BLaER1 treated with 17β-estradiol and CSF1 and Interleukin-3, amounts not matched to agents 10 nM and 100 nM (cell line): ENCODE measurements at regions not wholly inside any gene's neighbourhood (a gene's known extent, or its start where the extent isn't known, plus 50 kb on each side); places are given as distances from the start of the nearest gene placed in this dataset.

ENCODE experiments used
- H3K27ac ChIP-seq, 11 experiments: shearing (Covaris generic); formaldehyde crosslinking; 2 replicates each; pipeline ENCODE4 v1.8.1; 2022
- H3K27me3 ChIP-seq, 11 experiments: shearing (Covaris generic); formaldehyde crosslinking; 2 replicates each; pipeline ENCODE4 v1.8.1; 2022
- H3K36me3 ChIP-seq, 11 experiments: shearing (Covaris generic); formaldehyde crosslinking; 2 replicates each; pipeline ENCODE4 v1.8.1; 2022
- H3K4me1 ChIP-seq, 10 experiments: shearing (Covaris generic); formaldehyde crosslinking; 2 replicates each; pipeline ENCODE4 v1.8.1; 2022
- H3K4me2 ChIP-seq, 11 experiments: shearing (Covaris generic); formaldehyde crosslinking; 2 replicates each; pipeline ENCODE4 v1.8.1; 2022
- H3K4me3 ChIP-seq, 10 experiments: shearing (Covaris generic); formaldehyde crosslinking; 2 replicates each; pipeline ENCODE4 v1.8.1; 2022
- H3K9ac ChIP-seq, 11 experiments: shearing (Covaris generic); formaldehyde crosslinking; 2 replicates each; pipeline ENCODE4 v1.8.1; 2022
- H3K9me3 ChIP-seq, 11 experiments: shearing (Covaris generic); formaldehyde crosslinking; replicated peaks in 1 of 11; 2 replicates each; pipeline ENCODE4 v1.8.1; 2022
- H4K20me1 ChIP-seq, 11 experiments: shearing (Covaris generic); formaldehyde crosslinking; 2 replicates each; pipeline ENCODE4 v1.8.1; 2022
- Cebpa-rat ChIP-seq, 11 experiments: shearing (Covaris generic); IDR thresholded peaks; 2 replicates each; pipeline ENCODE4 v1.8.1; 2022

- TF ChIP-seq Cebpa-rat (IDR thresholded peaks at IDR 0.05), result no peak
- H3K36me3 ChIP-seq, result no peaks in the 10 kb centered on the region
- no peak overlapping the region for H3K4me2 ChIP-seq
- H3K4me3 ChIP-seq, result no peak overlapping the region
- H3K27me3 ChIP-seq, result peaks cover 0 to 40% (median 0%) of the 10 kb centered on the region in 11 experiments; a peak in 4 of 22 replicates
- peaks cover 0 to 18% (median 0%) of the 10 kb centered on the region in 10 experiments; a peak in 6 of 20 replicates for H3K4me1 ChIP-seq
- no peaks in the 10 kb centered on the region for H3K9me3 ChIP-seq
- H3K27ac ChIP-seq, result no peak overlapping the region
- H4K20me1 ChIP-seq, result no peaks in the 10 kb centered on the region
- no peak overlapping the region for H3K9ac ChIP-seq
These were observed 364.3 kb downstream of the PLPP3 start for GRCh38 chr1:56215086-56215485.

DNA sequence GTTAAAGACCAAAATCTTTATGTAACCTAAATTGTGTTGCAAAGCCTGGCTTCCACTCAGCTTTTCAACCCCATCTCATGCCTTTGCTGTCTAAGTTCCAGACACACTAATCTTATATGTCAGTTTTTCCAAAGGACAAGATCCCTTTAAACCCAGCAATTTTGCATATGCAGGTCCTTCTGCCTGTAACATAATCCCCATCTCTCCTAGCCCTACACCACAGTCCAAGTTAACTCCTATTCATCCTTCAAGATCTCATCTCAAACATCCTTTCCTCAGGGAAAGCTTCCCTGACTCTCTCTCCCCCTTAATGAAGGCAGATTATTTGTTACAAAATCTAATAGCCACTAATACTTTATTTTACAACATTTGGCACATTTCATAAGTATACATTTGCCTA, 366.3 kb downstream of the PLPP3 start:
- TF ChIP-seq Cebpa-rat (IDR thresholded peaks at IDR 0.05), result no peak
- Histone ChIP-seq H3K27ac (no peak overlapping the region), H3K9me3 (peaks cover 0 to 2% (median under 1%) of the 10 kb centered on the region in 11 experiments; a peak in 3 of 22 replicates)

DNA sequence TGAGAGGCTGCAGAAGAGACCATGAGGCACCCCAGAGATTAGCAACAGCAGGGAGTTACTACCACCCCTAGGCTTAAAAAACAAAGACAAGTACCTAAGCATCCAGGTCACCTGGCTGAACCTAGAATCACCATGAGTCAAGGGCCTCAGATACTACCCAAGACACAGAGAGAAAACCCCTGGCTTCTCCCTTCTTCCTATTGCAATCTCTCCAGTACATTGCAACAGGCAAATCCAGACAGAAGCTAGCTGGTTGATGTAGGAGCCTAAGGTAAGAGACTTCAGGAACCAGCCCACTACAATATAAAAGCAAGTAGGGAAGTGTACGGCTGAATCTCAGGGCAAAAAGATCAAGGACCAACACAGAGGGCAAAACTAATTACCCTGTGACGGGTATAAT, 367.2 kb downstream of the PLPP3 start:
- Histone ChIP-seq H3K4me2 (no peak overlapping the region), H3K27me3 (peaks cover 0 to 19% (median 0%) of the 10 kb centered on the region in 11 experiments; a peak in 1 of 22 replicates), H3K4me1 (peaks cover 0 to 18% (median 0%) of the 10 kb centered on the region in 10 experiments; a peak in 6 of 20 replicates), H3K9ac (no peak overlapping the region), H3K36me3 (no peaks in the 10 kb centered on the region), H4K20me1 (no peaks in the 10 kb centered on the region), H3K9me3 (peaks cover 6 to 11% (median 9%) of the 10 kb centered on the region in 11 experiments; a peak in 20 of 22 replicates), H3K27ac (no peak overlapping the region), H3K4me3 (no peak overlapping the region)
- no peak for TF ChIP-seq Cebpa-rat (IDR thresholded peaks at IDR 0.05)

More for the DNA sequence above, 366.3 kb downstream of the PLPP3 start:
- Histone ChIP-seq H3K27me3 (peaks cover 0 to 25% (median 0%) of the 10 kb centered on the region in 11 experiments; a peak in 4 of 22 replicates), H3K4me1 (peaks cover 0 to 18% (median 0%) of the 10 kb centered on the region in 10 experiments; a peak in 6 of 20 replicates), H3K4me2 (no peak overlapping the region), H4K20me1 (no peaks in the 10 kb centered on the region), H3K9ac (no peak overlapping the region), H3K4me3 (no peak overlapping the region), H3K36me3 (no peaks in the 10 kb centered on the region)

DNA sequence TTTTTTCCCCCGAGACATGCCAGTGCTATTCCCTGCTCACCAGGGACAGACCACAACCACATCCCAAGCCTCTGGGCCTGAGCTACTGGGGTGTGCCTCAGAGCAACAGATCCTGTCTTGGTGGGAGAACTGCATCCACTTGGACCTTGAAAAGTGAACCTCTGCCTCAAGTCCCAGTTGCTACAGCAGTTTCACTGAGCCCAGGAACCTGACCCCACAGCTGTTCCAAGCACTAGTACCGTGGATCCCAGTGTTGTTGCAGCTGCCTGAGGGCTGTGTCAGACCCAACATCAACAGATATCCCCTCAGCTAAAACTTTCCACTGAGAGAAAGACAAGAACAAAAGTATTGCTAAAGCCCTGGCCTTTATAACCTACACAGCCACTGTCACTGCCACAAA, 373.0 kb downstream of the PLPP3 start:
- Histone ChIP-seq H3K27ac (no peak overlapping the region), H3K9ac (no peak overlapping the region), H3K4me3 (no peak overlapping the region), H4K20me1 (no peaks in the 10 kb centered on the region), H3K27me3 (no peaks in the 10 kb centered on the region), H3K36me3 (no peaks in the 10 kb centered on the region), H3K4me1 (no peaks in the 10 kb centered on the region), H3K9me3 (peaks cover 8 to 23% (median 15%) of the 10 kb centered on the region in 11 experiments; a peak in 21 of 22 replicates), H3K4me2 (no peak overlapping the region)
- TF ChIP-seq Cebpa-rat (IDR thresholded peaks at IDR 0.05), result no peak

DNA sequence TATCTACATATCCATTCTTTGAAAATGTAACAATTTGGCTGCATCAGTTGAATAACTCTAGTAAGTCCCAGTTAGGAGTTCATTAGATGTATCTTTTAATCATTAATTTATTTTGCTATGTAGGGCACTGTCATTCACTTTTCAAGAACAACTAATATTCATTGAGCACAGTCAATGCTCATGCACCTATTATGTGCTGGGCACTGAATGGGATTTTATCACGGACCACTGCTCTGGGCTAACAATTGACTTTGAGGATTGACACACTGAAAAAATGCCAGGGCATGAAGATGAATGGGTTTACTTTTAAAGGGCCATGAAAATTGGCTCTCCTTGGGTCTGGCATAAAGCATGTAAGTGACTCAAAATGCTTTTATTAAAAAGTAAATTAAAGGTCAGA, 375.2 kb downstream of the PLPP3 start:
- no peaks in the 10 kb centered on the region for H3K36me3 ChIP-seq
- no peak for TF ChIP-seq Cebpa-rat (IDR thresholded peaks at IDR 0.05)
- no peak overlapping the region for H3K4me2 ChIP-seq
- no peaks in the 10 kb centered on the region for H3K4me1 ChIP-seq
- H3K27me3 ChIP-seq, result no peaks in the 10 kb centered on the region
- no peak overlapping the region for H3K4me3 ChIP-seq
- H3K27ac ChIP-seq, result no peak overlapping the region
- peaks cover 8 to 23% (median 15%) of the 10 kb centered on the region in 11 experiments; a peak in 21 of 22 replicates for H3K9me3 ChIP-seq
- H3K9ac ChIP-seq, result no peak overlapping the region
- no peaks in the 10 kb centered on the region for H4K20me1 ChIP-seq

GRCh38 chr1:56202796-56203492, 376.4 kb downstream of the PLPP3 start:
- no peak overlapping the region for H3K4me3 ChIP-seq
- H3K27me3 ChIP-seq, result no peaks in the 10 kb centered on the region
- no peaks in the 10 kb centered on the region for H3K36me3 ChIP-seq
- no peak for TF ChIP-seq Cebpa-rat (IDR thresholded peaks at IDR 0.05)
- H3K4me2 ChIP-seq, result no peak overlapping the region
- H4K20me1 ChIP-seq, result no peaks in the 10 kb centered on the region
- no peak overlapping the region for H3K9ac ChIP-seq
- no peaks in the 10 kb centered on the region for H3K4me1 ChIP-seq
- peaks cover 7 to 20% (median 14%) of the 10 kb centered on the region in 11 experiments; a peak in 21 of 22 replicates for H3K9me3 ChIP-seq
- H3K27ac ChIP-seq, result no peak overlapping the region

- Histone ChIP-seq H3K27ac (no peak overlapping the region), H3K4me3 (no peak overlapping the region), H3K4me1 (no peaks in the 10 kb centered on the region), H3K4me2 (no peak overlapping the region), H3K36me3 (no peaks in the 10 kb centered on the region), H3K9me3 (peaks cover 0 to 12% (median 7%) of the 10 kb centered on the region in 11 experiments; a peak in 18 of 22 replicates), H3K9ac (no peak overlapping the region), H4K20me1 (no peaks in the 10 kb centered on the region), H3K27me3 (no peaks in the 10 kb centered on the region)
- no peak for TF ChIP-seq Cebpa-rat (IDR thresholded peaks at IDR 0.05)
These were observed 377.2 kb downstream of the PLPP3 start for GRCh38 chr1:56202186-56202585.

DNA sequence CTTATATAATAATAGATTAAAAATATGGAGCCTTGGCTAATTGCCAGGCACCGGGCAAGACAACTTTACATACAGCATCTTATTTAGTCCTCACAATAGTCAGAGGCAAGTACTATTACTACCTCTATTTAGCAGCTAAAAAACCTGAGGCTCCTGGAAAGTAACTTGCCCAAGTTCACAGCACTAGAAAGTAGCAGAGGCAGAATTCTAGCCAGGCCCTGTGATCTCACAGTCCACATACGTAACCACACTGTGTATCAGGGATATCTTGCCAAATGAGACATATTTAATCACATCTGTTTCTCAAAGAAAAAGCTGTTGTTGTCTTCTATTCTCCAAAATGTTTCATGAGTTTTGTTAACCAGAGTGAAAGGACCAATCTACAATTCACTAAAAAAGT, 378.5 kb downstream of the PLPP3 start:
- Histone ChIP-seq H3K9me3 (no peaks in the 10 kb centered on the region), H3K4me3 (no peak overlapping the region), H3K4me1 (no peaks in the 10 kb centered on the region), H3K27ac (no peak overlapping the region), H3K36me3 (no peaks in the 10 kb centered on the region), H4K20me1 (no peaks in the 10 kb centered on the region), H3K27me3 (no peaks in the 10 kb centered on the region), H3K4me2 (no peak overlapping the region), H3K9ac (no peak overlapping the region)
- TF ChIP-seq Cebpa-rat (IDR thresholded peaks at IDR 0.05), result no peak

- Histone ChIP-seq H3K9me3 (no peaks in the 10 kb centered on the region), H3K4me2 (no peak overlapping the region), H3K4me1 (no peaks in the 10 kb centered on the region), H3K4me3 (no peak overlapping the region), H3K9ac (no peak overlapping the region), H3K36me3 (no peaks in the 10 kb centered on the region), H3K27me3 (no peaks in the 10 kb centered on the region), H4K20me1 (no peaks in the 10 kb centered on the region), H3K27ac (no peak overlapping the region)
- no peak for TF ChIP-seq Cebpa-rat (IDR thresholded peaks at IDR 0.05)
These were observed 378.9 kb downstream of the PLPP3 start for GRCh38 chr1:56200442-56200841.

DNA sequence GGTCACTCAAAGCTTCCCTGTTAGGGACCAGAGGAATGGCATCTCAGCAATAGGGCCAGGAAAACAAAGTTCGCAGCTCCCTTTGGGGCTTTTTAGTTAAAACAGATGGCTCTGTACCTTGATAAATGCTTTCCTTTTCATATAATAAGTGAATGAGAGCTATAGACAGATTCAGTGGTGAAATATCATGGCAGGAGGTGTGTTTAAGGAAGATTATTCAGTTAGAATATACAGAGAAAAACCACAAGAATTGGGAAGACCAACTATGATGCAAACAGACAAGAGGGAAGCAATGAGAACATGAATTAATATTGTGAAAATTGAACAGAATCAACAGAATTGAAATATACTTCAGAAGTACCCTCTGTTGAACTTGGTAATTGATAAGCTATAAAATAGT, 379.4 kb downstream of the PLPP3 start:
- Histone ChIP-seq H3K27me3 (no peaks in the 10 kb centered on the region), H3K9me3 (no peaks in the 10 kb centered on the region), H3K4me3 (no peak overlapping the region), H3K4me1 (no peaks in the 10 kb centered on the region), H3K27ac (no peak overlapping the region), H3K4me2 (no peak overlapping the region), H3K9ac (no peak overlapping the region), H3K36me3 (no peaks in the 10 kb centered on the region), H4K20me1 (no peaks in the 10 kb centered on the region)
- no peak for TF ChIP-seq Cebpa-rat (IDR thresholded peaks at IDR 0.05)
